ENCODE measurements at regions not wholly inside any gene's neighbourhood (a gene's known extent, or its start where the extent isn't known, plus 50 kb on each side); places are given as distances from the start of the nearest gene placed in this dataset.

DNA sequence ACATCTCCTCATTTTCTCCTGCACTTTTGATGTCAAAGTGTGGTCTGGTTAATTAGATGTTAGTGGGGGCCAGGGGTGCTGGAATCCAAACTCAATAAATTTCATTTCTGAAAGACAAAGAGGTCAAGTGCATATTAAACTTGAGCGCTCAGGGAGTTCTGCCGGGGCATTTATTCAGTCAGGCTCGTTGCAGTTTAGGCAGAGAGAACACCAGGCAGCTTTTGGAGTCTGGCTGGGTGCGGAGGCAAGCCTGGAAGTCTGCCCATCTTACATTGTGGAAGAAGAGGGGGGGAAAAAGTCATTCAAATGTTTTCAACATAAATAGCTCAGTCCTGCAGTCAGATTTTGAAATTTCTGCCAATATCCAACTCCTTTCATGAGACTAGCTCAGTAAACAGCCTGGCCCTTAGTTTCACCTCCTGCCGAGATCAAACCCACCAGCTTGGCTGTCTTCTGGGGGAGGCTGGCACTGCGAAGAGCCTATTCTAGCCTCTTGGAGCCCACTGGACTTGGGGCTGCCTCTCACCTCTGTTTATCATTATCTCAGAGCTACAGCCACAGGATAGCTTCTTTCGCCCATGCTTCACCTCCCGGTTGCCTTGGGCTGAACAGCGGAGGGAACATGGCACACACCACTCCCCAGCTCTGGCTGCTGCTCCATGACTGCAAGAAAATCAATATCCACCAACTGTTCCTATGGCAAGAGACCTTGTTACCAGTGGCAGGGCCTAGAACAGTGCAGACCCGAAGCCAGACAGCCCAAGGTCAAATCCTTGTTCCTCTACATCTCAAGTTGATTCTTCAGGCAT, 177.4 kb upstream of the CDH5 start:
- TF ChIP-seq CTCF (IDR thresholded peaks at IDR 0.05; ENCODE audit: poor library complexity): no peak
- no peak for TF ChIP-seq EZH2 (IDR thresholded peaks at IDR 0.05; ENCODE audit: borderline replicate concordance)
